ENCODE measurements at regions not wholly inside any gene's neighbourhood (a gene's known extent, or its start where the extent isn't known, plus 50 kb on each side); places are given as distances from the start of the nearest gene placed in this dataset.

DNA sequence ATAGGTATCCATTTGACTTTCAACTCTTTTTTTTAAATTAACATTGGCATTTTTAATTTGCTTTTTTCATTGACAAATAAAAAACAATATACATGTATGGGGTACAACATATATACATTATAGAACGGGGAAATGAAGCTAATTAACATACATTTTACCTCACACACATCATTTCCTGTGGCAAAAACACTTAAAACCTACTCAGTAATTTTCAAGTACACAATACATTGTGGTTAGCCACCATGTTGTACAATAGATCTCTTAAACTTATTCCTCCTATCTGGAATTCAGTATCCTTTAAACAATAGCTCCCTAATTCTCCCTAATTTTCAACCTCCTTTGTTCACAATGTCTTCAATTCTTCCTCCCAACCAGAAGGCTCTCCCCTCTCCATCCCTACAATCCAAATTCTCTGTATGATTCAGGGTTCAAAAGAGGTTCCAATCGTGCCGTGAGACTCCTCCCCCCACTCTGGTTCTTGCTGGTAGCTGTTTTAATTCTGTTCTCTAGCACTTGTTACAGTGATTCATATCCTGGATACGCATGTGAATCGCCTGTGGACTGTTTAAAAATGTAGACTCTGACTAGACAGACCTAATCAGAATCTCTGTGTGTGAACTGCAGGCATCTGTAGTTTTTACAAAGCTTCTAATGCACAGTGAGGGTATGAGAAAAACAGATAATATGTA lies 87.6 kb upstream of the DUSP10 start:
- no peak for DNase-seq

DNA sequence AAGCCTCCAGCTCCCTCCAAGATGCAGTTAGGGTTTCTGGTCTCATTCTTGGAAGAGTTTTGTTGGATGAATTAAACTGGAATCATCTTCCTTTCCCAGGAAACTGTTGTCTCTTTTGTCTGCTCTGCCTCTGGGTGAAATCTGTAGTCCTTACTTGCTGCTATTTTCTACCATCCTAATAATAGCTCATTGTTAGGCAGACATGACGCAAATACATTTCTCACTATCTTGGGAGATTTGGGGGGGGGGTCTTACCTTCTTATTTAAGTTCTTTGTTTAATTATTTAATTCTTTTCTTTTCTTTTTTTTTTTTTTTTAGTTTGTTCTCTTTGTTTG lies 85.4 kb upstream of the DUSP10 start:
- DNase-seq: no peak

DNA sequence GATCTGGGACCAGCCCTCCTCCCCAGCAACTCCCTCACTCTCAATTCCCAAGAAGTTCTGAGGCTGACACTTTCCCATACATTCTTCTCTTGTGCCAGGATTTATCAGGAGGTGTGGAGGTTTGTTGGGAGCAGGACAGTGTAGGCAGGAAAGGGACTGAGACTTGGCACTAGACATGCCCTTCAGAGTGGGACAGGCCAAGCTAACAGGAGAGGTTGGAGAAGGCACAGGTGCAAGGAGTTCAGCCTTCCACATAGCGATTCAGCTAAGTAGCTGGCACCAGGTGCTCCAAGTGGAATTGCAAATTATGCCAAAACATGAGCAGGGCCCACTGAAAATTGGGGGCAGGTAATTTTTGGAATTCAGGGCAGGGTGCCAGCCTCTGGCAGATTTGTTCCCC lies 83.0 kb upstream of the DUSP10 start:
- DNase-seq: no peak

DNA sequence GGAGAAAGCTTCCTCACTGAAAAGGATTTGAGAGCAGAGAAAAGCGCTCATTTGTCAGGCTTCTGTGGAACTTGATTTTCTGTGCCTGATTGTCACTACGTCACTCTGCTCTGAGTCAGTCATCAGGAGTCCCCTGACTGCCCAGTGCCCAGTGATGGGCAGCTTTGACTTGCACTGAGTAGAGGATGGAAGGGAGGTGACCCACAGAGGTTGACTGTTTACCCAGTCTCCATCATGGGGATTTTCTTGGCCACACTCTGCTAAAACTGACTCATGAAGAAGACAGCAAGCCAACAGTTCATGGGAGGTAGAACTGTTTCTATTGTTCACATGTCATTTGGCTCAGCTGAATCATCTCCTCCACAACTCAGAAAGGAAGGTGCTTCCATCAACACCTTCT lies 82.1 kb upstream of the DUSP10 start:
- no peak for DNase-seq

DNA sequence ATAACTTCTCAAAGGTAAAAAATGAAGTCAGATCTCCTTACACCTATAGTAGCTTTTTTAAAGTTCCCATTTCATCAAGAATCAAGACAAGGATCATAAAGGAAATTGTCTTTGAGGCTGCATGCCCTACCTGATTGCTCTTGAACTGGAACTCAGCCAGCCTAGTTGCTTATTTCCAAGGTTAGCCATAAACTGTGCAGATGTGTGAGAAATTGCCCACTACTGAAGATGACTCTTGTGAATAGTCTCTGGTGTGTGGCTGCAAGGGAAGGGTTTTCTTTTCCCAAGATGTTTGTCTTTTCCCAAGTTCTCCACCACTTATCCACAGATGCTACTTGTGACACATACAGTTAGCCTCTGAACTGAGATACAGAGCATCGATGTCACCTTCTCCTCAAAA lies 81.7 kb upstream of the DUSP10 start:
- no peak for DNase-seq

DNA sequence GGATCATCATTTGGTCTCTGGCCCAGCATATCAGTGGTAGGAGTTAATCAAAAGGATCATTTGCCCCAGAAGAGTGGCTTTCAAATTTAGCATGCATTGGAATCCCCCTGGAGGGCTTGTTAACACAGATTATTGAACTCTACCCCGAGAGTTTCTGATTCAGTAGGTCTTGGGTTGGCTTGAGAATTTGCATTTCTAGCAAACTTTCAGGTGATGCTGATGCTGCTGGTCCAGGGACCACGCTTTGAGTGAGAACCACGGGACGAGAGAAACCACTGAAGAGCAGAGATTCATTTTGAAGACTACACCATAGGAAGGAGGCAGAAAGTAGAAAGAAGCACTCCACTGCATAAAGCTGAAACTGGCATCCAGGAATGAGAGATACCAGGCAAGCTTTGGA lies 81.3 kb upstream of the DUSP10 start:
- no peak for DNase-seq

DNA sequence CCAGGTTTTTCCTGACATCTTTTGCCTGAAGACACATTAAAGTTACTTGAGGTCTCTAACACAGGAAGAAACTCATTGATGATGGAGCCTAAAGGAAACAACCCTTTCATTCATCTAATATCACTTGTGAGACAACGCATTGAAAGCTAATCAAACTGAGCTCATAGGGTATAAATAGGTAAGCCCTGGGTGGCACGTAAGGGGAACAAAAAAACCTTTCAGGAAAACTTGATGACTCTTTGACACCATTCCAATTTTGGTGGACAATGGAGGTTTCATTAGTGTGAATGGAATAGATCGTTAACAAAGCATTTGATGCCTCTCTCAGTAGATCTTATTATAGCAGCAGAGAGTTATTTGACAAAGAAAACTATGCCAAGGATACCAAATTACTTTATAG lies 80.7 kb upstream of the DUSP10 start:
- no peak for DNase-seq

DNA sequence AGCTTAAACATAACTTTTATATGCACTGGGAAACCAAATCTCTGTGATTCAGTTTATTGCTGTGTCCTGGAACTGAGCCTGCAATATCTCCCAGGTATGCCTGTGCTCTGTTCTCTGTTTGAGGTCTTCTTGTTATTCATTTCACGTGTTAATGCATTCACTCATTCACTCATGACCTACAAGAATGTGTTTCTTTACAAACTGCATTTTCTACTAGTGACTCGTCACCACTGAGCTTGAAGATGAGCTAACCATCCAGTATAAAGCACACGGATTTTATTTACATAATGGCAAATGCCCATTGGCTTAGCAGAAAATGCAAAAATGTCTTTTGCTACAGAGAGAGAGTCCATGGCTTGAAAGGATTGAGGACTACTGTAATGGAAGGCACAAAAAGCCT lies 75.0 kb upstream of the DUSP10 start:
- no peak for DNase-seq

DNA sequence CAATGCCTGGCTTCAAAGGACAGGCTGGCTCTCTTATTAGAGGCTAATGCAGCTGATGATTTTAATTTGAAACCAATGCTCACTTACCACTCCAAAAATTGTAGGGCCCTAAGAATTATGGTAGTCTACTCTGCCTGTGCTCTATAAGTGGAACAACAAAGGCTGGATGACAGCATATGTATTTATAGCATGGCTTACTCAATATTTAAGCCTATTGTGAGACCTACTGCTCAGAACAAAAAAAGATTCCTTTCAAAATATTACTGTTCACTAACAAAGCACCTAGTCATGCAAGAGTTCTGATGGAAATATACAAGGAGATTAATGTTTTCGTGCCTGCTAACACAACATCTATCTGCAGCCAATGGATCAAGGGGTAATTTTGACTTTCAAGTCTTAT lies 73.8 kb upstream of the DUSP10 start:
- DNase-seq: no peak

DNA sequence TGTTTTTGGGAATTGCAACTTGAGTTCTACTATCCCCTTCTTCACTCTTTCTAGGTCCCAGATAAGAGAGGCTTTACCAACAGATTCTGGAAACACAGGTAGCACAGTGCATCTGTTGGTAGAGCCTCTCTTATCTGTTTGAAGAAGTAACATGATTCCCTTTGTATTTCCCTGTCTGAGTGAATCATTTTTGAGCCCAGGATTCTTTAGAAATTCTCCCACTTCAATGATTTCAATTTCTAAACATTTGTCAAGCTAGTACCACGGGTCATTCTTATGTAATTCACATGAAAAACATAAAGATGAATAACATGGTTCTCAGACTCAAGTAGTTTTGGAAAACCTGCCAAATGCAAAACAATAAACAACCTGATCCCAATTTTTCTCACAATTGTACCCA lies 72.0 kb upstream of the DUSP10 start:
- DNase-seq: no peak

DNA sequence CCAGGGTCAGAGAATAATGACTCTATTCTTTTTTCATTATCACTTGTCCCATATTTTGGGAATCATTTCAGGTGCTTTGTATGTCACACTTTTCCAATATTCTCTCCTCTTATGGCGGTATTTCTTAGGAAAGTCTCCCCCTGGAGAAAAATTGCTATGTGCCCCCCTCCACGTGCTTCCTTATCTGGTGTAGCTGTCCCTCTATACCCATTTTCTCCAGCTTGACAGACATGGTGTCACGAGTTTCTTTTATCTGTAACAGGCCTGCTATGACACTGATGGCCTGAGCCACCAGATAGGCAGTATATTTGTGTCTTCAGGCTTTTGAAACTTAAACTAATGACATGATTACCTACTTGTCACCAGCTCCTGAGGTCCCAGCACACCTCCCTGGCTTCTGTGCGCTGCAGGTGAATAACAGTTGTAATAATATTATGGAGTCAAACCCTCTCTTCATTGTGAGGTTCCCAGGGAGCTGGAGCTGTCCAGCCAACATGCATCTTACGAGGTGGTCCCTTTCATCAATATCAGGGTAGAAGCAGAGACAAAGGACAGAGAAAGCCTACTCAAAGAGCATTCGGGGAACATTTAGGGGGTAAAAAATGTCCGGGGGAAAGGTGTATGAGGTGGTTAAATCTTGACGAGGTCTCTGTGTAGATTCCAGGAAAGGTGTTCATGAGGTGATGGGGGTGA lies 71.2 kb upstream of the DUSP10 start:
- no peak for DNase-seq

DNA sequence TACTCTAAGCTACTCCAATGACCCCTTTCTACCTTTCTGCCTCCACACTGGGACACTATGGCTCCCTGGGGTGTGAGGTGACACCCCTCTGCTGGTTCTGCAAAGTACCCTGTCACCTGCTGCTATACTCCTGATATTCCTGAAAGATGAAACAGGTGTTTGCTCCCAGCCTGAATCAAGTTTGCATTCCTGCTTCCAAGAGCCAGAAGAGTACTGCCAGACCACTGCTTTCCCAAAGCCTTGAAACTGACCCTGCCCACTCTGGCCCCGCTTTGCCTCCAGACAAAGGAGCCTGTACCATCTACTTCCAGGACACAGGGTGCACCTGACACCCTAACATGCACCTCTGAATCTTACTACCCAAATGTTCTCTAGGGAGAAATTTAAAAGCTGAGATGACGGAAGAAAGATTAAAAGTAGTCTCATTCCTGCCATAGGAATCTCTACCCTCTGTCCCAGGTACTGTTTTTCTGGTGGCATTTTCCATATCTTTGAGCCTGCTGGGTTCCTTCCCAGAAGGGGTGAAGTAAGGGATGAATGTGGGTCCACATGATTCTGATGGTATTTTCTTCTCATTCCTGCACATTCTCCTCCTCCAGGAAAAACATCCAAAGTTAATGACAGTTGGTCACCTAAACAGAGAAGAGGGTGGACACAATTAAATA lies 70.3 kb upstream of the DUSP10 start:
- DNase-seq: no peak

DNA sequence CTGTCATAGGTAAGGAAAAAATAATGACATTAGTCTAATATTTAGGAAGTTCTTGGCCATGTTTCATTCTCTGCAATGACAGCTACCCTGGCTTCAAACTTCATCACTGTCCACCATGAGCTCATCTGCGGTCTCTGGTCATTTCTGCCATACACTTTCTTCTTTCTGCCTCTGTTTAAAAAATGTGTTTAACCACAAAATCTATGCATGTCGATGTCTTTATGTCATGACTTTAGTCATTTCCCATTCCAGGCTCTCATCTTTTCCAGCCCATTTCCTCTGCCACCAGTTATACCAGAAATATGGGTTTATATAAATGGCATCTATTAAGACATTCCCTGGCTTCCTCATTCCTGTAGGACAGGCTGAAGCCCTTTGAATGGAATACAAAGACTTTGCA lies 68.5 kb upstream of the DUSP10 start:
- no peak for DNase-seq

DNA sequence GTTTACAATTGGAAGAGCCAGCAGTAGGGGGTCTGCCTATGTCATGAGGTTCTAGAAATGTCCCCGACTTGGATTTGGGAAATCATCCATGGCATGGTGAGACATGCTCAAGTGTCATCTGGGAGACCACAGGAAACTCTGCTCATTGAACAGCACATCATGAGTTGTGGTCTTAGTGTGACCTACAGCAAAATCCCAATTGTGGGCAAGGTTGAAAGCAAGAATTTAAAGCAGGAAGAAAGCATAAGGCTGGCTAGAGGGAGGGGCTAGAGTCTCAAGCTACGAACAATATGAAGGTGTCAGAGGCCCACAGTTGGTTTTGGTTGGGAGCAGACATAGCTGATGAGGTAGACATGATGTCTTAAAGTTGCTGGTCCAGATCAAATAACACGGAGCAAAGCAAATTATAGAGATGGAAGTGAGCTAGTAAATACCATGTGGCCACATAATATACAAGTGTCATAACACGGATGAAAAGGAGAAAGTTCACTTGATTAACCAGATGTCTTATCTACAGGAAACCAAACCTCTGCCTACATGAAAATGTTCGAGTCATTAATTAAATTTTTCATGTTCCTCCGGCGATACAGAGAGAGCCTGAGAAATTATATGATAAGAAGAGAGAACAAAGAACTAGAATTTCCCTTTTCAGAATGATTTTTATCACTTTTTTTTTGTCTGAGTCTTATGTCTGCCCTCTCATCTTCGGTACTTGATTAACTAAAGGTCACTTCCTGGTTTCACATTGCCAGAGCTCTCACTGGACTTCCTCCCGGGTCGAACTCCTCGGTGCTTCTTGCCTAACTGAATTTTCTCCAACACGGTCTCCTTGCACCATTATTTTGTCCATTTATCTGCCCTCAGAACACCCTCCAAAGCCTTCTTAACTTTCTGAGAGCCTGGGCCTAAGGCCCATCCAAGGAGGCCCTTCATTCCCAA lies 67.5 kb upstream of the DUSP10 start:
- DNase-seq: no peak

DNA sequence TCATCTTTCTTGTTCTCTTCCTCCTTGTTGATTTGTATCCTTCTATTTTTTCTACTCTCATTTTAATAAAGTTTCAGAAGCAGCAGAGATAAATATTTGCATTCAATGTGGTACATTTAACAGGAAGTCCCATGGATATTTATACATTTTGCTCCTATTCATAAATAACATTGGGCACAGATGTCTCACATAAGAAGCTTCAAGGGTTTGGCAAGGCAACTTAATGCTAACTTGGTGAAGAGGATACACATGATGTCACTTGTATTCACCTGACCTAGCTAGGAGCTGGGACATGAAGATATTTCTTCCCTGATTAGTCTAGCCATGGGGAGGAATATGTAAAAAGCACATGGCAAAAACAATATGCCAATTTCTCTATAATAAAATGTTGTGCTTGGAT lies 65.1 kb upstream of the DUSP10 start:
- no peak for DNase-seq

DNA sequence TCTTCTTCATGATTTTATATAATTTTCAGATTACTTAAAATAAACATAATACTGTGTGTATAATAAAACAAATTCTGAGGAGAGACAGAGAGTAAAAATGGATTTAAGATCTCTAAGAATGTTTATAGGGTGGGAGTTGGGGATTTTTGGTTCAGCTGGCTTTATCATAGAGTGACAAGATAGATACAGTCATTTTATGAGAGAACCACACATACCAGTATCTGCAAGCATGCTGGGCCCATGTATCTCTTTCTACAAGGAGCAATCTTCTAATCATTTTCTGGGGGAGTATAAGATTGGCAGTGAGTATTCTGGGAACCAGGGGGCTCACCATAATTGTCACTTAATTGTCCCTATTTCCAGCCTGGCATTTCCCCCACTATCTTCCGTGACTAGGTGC lies 64.3 kb upstream of the DUSP10 start:
- DNase-seq: no peak

DNA sequence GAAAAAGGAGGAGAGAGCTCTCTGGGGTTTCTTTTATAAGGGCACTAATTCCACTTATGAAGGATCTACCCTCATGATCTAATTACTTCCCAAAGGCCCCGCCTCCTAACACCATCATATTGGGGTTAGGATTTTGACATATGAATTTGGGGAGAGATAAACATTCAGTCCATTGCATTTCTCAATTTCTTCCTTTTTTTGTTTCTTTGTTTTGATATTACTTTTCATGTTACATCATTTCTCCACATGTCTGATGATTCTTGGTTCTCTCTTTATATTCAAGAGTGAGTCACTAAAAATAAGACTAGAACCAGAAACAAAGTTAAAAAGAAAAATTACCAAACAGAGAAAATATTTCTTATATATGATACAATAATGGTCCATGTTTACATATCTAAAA lies 63.2 kb upstream of the DUSP10 start:
- no peak for DNase-seq

DNA sequence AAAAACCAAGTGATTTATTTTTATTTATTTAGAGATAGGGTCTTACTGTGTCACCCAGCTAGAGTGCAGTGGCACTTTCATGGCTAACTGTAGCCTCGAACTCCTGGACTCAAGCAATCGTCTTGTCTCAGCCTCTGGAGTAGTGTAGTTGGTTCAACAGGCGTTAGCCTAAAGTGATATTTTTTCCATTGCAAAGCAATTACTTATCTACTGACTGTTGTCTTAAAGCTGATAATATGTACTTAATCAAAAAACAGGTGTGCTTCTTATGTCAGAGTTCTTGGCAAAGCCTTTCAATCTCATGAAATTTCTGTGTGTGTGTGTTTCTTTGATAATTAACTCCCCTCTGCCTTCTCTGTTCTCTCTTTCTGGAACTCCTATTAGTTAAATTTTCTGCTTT lies 62.4 kb upstream of the DUSP10 start:
- no peak for DNase-seq

DNA sequence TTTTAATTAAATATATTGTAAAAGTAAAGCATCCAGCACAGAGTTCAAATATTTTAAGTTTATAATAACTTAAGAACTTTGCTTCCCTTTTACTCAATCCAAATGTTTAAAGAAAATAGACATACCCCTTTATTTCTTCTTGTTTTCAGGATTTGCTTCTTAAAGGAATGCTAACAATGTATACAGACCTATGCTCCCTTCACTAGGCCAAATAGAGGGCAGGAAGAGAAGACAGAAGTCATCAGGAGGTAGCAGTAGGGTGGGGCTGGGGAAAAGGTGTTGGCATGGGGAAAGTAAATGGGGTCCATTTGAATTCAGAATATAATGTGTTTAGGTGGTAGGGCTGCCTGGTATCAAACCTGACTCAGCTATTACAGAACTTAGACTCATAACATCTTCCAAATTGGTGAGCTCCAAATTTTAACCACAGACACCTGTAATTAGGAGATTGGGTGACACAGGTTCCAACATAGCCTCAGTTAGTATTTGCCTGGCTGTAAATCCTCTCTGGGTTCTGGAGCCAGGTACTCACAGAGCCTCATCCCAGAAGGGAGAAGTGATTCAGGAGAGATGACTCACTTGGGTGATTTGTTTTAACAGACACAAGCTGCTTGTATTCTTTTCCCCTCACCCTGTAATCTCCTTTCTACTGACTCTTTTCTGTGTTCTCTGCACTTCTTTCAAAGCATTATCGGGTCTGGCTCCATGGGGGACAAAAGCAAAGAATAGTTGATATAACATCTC lies 60.1 kb upstream of the DUSP10 start:
- DNase-seq: no peak

DNA sequence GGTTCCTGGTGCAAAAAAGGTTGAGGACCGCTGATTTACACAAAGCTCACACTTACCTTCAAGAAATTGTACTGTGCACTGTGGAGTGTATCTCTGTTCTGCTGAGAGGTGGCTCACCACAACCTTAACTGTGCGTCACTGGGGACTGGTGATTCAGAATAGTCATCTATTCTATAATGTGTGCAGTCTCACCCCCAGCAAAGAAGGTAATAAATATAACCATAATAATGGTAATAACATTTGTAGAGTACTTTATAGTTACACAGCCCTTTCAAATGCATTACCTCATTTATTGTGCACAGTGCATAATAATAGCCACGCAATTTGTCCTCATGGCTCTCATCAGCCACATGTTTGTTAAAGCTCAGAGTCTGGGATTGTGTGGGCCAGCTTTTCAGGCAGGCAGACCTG lies 59.4 kb upstream of the DUSP10 start:
- no peak for DNase-seq

DNA sequence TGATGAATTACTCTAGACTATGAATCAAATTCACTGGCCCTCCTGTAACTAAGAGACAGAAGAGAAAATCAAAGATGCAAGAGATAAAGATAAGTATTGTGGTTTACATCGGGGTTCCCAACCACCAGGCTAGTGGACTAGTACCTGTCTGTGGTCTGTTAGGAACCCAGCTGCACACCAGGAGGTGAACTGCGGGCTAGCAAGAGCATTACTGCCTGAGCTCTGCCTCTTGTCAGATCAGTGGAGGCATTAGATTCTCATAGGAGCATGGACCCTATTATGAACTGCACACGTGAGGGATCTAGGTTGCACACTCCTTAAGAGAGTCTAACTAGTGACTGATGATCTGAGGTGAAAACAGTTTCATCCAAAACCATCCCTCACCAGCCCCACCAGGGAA lies 58.9 kb upstream of the DUSP10 start:
- no peak for DNase-seq

DNA sequence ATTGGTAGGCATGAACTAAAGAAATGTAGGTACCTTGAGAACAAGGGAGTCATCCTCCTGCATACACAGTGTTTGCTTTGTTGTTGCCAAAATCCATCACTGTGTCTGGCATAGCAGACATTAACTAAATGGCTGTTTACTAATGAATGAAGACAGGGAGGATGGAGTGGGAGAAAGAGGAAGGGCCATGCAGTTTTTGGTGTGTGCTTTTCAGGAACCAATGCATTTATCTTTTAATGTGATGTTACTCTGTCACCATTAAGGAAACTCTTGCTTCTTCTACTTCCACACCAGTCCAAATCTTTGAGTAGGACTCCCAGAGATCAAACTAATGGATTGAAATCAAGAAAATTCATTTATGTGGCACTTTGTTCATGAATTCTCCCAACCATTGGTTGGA lies 55.6 kb upstream of the DUSP10 start:
- no peak for DNase-seq

DNA sequence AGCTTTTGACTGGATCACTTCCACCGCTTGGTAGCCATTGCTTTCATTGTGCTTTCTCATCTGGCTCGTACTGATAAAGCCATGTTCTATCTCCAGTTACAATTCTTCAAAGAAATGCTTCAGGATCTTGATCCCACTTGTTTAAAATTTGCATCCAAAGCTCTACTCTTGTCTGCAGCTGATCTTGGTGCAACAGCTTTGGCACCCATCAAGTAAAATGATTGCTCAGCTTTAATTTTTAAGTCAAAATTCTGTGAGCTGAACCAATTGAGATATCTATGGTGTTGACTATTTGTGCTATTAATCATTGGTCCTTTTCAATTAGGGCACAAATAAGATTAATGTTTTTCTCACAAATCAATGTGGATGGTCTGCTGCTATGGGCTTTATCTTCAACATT lies 54.8 kb upstream of the DUSP10 start:
- no peak for DNase-seq
